ENCODE measurements at regions not wholly inside any gene's neighbourhood (a gene's known extent, or its start where the extent isn't known, plus 50 kb on each side); places are given as distances from the start of the nearest gene placed in this dataset.
A peak's percentile ranks its signal among the peaks of the same experiment; 100 is the strongest.

DNA sequence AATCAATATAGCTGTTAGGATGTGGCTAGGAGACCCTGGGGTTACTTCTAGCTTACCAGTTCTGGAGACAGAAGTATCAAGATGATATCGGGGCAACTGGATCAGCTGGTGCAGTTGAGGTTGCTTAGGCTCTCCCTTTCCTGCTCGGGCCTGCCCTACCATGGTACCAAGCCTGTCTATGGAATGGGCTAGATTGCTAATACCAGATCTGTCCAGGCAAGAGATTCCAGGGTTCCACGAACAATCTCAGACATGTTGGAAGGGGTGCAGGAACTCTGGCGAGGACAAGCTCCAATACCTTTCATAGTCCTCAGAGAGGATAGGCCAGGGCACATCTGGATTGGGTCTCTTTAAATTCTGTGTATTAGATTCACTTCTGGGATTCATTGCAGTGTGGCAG, 53.8 kb downstream of the ADM start:
- no peaks in the 10 kb centered on the region for H3K79me2 ChIP-seq (ENCODE audit: control insufficient read depth, insufficient read depth, low read length, unreplicated experiment)
- H3K4me1 ChIP-seq (ENCODE audit: control insufficient read depth, insufficient read depth, low read length, unreplicated experiment): peaks cover 22% of the 10 kb centered on the region
- H3K4me3 ChIP-seq (ENCODE audit: low read depth, low read length): no peak overlapping the region
- no peaks in the 10 kb centered on the region for H3K27me3 ChIP-seq (ENCODE audit: insufficient read depth, low read length)
- no peak overlapping the region for H2AFZ ChIP-seq (ENCODE audit: low read length, unreplicated experiment)
- H3K36me3 ChIP-seq (ENCODE audit: insufficient read depth, low read length): no peaks in the 10 kb centered on the region
- H3K27ac ChIP-seq (ENCODE audit: low read depth, low read length): no peak overlapping the region

DNA sequence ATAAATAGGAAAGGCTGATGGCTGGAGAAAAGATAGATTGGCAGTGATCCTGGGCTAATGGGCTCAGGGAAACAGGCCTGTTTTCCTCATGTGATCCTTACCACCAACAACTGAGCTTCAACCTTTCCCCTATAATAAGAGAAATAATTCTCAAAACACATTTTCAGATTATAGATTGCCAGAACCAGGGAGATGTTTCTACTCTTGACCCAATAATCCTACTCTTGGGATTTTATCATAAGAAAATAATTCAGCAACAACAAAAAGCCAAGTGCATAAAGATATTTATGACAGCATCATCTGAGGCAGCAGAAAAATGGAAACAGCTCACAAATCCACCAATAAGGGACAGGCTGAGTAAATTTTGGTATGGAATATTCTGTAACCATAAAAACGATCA, 54.3 kb downstream of the ADM start:
- H2AFZ ChIP-seq (ENCODE audit: low read length, unreplicated experiment): no peak overlapping the region
- no peaks in the 10 kb centered on the region for H3K27me3 ChIP-seq (ENCODE audit: insufficient read depth, low read length)
- no peak overlapping the region for H3K4me3 ChIP-seq (ENCODE audit: low read depth, low read length)
- H3K27ac ChIP-seq (ENCODE audit: low read depth, low read length): no peak overlapping the region
- H3K36me3 ChIP-seq (ENCODE audit: insufficient read depth, low read length): no peaks in the 10 kb centered on the region
- H3K4me1 ChIP-seq (ENCODE audit: control insufficient read depth, insufficient read depth, low read length, unreplicated experiment): peaks cover 20% of the 10 kb centered on the region
- H3K79me2 ChIP-seq (ENCODE audit: control insufficient read depth, insufficient read depth, low read length, unreplicated experiment): no peaks in the 10 kb centered on the region

DNA sequence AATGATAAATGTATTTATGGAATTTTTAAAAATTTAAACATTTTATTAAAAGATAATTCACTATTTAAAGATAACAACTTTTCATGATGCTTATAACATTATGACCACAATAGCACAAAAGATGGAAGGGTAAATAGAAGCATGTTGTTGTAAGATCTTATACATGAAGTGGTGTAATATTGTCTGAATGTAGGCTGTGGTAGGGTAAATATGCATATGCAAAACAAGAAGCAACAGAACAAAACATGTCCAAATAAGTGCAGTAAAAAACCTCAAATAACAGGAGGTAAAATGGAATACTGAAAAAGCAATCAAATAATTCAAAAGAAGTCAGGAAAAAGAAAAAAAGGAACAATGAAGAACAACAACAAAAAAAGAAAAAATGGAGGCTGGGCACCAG, 56.0 kb downstream of the ADM start:
- H3K27ac ChIP-seq (ENCODE audit: low read depth, low read length): no peak overlapping the region
- H3K36me3 ChIP-seq (ENCODE audit: insufficient read depth, low read length): no peaks in the 10 kb centered on the region
- H3K4me3 ChIP-seq (ENCODE audit: low read depth, low read length): no peak overlapping the region
- no peaks in the 10 kb centered on the region for H3K79me2 ChIP-seq (ENCODE audit: control insufficient read depth, insufficient read depth, low read length, unreplicated experiment)
- no peaks in the 10 kb centered on the region for H3K27me3 ChIP-seq (ENCODE audit: insufficient read depth, low read length)
- H2AFZ ChIP-seq (ENCODE audit: low read length, unreplicated experiment): no peak overlapping the region
- peaks cover 4% of the 10 kb centered on the region for H3K4me1 ChIP-seq (ENCODE audit: control insufficient read depth, insufficient read depth, low read length, unreplicated experiment)

DNA sequence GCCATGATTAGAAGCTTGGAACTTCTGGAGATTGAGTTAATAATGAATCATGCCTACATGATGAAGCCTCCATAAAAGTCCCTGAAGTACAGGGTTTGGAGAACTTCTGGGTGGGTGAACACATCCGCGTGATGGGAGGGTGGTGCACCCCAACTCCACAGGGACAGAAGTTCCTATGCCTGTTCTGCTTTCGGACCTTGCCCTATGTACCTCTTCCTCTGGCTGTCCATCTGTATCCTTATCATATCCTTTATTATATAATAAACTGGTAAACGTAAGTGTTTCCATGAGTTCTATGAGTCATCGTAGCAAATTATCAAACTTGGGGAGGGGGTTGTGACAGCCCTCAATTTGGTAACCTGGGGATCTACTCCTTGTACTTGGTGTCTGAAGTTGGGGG, 60.2 kb downstream of the ADM start:
- no peaks in the 10 kb centered on the region for H3K36me3 ChIP-seq (ENCODE audit: insufficient read depth, low read length)
- H3K27ac ChIP-seq (ENCODE audit: low read depth, low read length): no peak overlapping the region
- peaks cover 13% of the 10 kb centered on the region for H3K4me1 ChIP-seq (ENCODE audit: control insufficient read depth, insufficient read depth, low read length, unreplicated experiment)
- no peaks in the 10 kb centered on the region for H3K27me3 ChIP-seq (ENCODE audit: insufficient read depth, low read length)
- H2AFZ ChIP-seq (ENCODE audit: low read length, unreplicated experiment): no peak overlapping the region
- no peak overlapping the region for H3K4me3 ChIP-seq (ENCODE audit: low read depth, low read length)
- H3K79me2 ChIP-seq (ENCODE audit: control insufficient read depth, insufficient read depth, low read length, unreplicated experiment): no peaks in the 10 kb centered on the region

DNA sequence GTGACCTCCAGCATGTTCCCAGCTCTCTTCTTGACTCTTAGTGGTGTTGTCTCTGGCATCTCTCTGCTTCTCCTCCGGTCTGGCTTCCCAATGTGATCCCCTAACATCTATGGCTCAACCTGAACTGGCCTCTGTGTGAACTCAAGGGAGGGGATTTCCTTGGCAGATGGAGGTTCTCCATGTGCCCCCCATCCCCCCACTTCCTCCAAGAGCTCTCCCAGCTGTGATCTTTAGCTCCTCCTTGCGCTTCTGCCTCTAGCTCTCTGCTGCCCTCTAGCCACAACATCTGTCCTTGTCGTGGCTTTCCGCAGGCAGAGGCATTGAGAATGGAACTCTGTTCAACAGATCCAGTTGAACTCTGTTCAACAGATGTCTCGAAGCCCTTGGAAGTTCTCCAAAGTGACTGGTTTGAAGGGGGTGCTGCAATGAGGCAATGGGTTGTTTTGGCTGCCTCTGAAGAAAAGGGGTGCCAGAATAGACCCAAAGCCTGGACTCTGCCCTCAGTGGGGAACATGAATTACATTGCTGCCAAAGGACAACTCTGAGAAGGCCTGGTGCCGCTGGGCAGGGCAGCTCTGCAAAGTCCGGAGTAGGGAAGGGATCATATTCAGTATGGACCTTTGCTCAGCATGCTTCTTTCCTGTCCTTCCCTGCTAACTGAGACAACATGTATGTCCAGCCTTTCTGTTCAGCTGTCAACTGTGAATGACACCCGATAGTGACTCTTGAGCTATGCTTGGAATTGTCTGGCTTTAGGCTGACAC, 61.9 kb downstream of the ADM start:
- no peak overlapping the region for H3K4me3 ChIP-seq (ENCODE audit: low read depth, low read length)
- H3K36me3 ChIP-seq (ENCODE audit: insufficient read depth, low read length): no peaks in the 10 kb centered on the region
- H3K27me3 ChIP-seq (ENCODE audit: insufficient read depth, low read length): no peaks in the 10 kb centered on the region
- H3K79me2 ChIP-seq (ENCODE audit: control insufficient read depth, insufficient read depth, low read length, unreplicated experiment): no peaks in the 10 kb centered on the region
- H3K27ac ChIP-seq (ENCODE audit: low read depth, low read length): peak overlapping the region; percentile 68
- peak overlapping the region; percentile 68 for H2AFZ ChIP-seq (ENCODE audit: low read length, unreplicated experiment)
- H3K4me1 ChIP-seq (ENCODE audit: control insufficient read depth, insufficient read depth, low read length, unreplicated experiment): peaks cover 13% of the 10 kb centered on the region

DNA sequence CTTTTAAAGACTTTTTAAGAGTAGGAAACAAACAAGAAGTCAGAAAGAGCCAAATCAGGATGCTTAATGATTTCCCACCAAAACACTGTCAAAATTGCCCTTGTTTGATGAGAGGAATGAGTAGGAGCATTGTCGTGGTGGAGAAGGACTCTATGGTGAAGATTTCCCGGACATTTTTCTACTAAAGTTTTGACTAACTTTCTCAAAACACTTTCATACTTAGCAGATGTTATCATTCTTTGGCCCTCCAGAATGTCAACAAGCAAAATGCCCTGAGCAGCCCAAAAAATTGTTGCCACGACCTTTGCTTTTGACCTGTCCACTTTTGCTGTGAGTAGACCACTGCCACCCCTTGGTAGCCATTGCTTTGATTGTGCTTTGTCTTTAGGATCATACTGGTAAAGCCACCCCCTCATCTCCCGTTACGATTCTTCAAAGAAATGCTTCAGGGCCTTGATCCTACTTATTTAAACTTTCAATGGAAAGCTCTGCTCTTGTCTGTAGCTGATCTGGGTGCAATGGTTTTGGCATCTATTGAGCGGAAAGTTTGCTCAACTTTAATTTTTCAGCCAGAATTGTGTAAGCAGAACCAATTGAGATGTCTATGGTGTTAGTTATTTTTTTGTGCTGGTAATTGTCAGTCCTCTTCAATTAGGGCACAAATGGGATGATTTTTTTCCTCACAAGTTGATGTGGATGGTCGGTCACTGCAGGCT, 67.2 kb downstream of the ADM start:
- no peak overlapping the region for H3K4me3 ChIP-seq (ENCODE audit: low read depth, low read length)
- no peak overlapping the region for H2AFZ ChIP-seq (ENCODE audit: low read length, unreplicated experiment)
- no peaks in the 10 kb centered on the region for H3K79me2 ChIP-seq (ENCODE audit: control insufficient read depth, insufficient read depth, low read length, unreplicated experiment)
- no peaks in the 10 kb centered on the region for H3K27me3 ChIP-seq (ENCODE audit: insufficient read depth, low read length)
- no peaks in the 10 kb centered on the region for H3K36me3 ChIP-seq (ENCODE audit: insufficient read depth, low read length)
- peaks cover 34% of the 10 kb centered on the region for H3K4me1 ChIP-seq (ENCODE audit: control insufficient read depth, insufficient read depth, low read length, unreplicated experiment)
- H3K27ac ChIP-seq (ENCODE audit: low read depth, low read length): no peak overlapping the region

DNA sequence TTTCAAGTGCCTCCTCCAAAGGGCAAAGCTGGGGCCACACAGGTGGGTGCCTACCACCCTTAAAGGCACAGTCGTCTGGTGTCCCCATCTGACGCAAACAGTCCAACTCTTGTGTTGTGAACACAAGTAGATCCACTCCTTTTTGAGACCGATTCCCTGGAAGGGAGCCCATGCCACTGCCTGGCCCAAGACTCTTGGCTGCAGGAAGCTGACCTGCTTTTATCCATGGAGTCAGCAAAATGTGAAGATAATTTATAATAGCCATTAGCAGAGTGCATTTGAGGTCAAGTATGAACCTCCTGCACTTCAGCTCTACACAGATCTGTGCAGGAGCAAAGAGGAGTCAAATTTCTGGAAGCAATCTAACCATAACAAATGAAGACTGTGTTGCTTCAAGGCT, 68.5 kb downstream of the ADM start:
- Histone ChIP-seq H3K27ac (ENCODE audit: low read depth, low read length) (no peak overlapping the region), H3K4me3 (ENCODE audit: low read depth, low read length) (no peak overlapping the region), H3K36me3 (ENCODE audit: insufficient read depth, low read length) (no peaks in the 10 kb centered on the region), H3K27me3 (ENCODE audit: insufficient read depth, low read length) (no peaks in the 10 kb centered on the region), H3K4me1 (ENCODE audit: control insufficient read depth, insufficient read depth, low read length, unreplicated experiment) (peaks cover 37% of the 10 kb centered on the region), H3K79me2 (ENCODE audit: control insufficient read depth, insufficient read depth, low read length, unreplicated experiment) (no peaks in the 10 kb centered on the region), H2AFZ (ENCODE audit: low read length, unreplicated experiment) (no peak overlapping the region)

DNA sequence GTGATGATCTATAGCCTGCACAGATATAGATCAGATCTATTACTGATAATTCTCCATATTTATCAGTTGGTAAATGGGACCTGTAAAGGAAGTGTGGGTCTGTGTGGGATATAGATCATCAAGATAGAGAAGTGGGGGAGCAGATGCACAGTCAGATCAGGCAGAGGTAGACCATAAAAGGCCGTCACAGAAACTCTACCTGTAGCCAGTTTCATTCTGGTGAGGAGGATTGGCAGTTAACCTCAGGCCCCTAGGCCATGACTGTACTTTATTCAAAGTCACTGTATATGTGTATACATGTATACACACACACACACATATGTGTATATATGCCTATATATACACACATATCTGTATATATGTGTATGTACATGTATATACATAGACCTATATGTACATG, 69.1 kb downstream of the ADM start:
- H3K4me1 ChIP-seq (ENCODE audit: control insufficient read depth, insufficient read depth, low read length, unreplicated experiment): peaks cover 37% of the 10 kb centered on the region
- H2AFZ ChIP-seq (ENCODE audit: low read length, unreplicated experiment): no peak overlapping the region
- no peaks in the 10 kb centered on the region for H3K27me3 ChIP-seq (ENCODE audit: insufficient read depth, low read length)
- no peaks in the 10 kb centered on the region for H3K79me2 ChIP-seq (ENCODE audit: control insufficient read depth, insufficient read depth, low read length, unreplicated experiment)
- H3K4me3 ChIP-seq (ENCODE audit: low read depth, low read length): no peak overlapping the region
- H3K27ac ChIP-seq (ENCODE audit: low read depth, low read length): no peak overlapping the region
- H3K36me3 ChIP-seq (ENCODE audit: insufficient read depth, low read length): no peaks in the 10 kb centered on the region

DNA sequence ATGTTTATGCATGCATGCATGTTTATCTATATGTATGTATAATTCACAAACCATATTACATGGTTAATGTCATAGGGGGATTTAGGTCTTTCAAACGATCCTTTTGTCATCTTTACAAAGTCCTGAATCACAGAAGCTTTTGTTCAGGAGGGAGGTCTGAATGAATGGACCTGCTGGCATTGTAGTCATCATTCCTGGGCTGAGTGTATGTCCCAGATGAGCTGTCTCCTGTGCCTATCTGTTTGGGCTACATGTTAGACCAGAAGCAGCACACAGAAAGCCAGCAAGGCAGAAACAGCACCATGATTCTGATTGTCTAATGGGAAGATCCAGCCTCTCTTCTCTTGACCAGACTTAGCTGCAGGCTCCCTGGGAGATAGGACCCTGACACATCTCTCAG, 69.5 kb downstream of the ADM start:
- no peak overlapping the region for H2AFZ ChIP-seq (ENCODE audit: low read length, unreplicated experiment)
- H3K4me1 ChIP-seq (ENCODE audit: control insufficient read depth, insufficient read depth, low read length, unreplicated experiment): peaks cover 37% of the 10 kb centered on the region
- no peaks in the 10 kb centered on the region for H3K36me3 ChIP-seq (ENCODE audit: insufficient read depth, low read length)
- peak overlapping the region; percentile 82 for H3K27ac ChIP-seq (ENCODE audit: low read depth, low read length)
- no peaks in the 10 kb centered on the region for H3K79me2 ChIP-seq (ENCODE audit: control insufficient read depth, insufficient read depth, low read length, unreplicated experiment)
- no peaks in the 10 kb centered on the region for H3K27me3 ChIP-seq (ENCODE audit: insufficient read depth, low read length)
- no peak overlapping the region for H3K4me3 ChIP-seq (ENCODE audit: low read depth, low read length)

DNA sequence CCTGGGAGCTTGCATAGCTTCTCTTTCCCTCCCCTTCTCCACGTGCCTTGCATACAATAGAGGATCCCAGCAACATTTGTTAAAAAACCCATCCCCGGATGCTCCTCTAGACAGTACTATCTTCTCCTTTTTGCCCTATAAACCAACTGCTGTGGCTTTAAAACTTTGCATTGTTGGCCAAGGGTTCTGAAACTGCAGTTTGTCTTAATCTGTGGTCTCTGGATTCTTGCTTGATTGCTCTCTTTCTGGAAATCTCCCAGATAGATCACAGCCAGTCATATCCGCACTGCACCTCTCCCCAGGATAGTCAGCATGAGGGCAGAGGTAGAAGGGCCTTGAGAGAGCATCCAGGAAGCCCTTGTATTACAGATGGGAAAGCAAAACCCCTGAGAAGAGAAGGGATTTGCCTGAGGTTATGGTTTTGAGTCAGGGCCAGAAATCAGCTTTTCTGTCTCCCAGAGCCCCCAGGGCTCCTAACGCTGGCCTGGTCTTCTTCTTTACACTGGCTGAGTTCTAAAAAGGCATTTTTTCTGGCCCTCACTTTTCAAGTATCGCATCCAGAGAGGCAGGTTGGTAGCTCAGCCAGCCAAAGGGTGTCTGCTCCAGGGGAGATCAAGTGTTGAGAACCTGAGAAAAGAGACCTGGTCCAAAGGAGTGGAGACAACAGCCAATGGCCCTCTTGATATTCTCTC, 70.6 kb downstream of the ADM start:
- H3K4me3 ChIP-seq (ENCODE audit: low read depth, low read length): no peak overlapping the region
- H3K36me3 ChIP-seq (ENCODE audit: insufficient read depth, low read length): no peaks in the 10 kb centered on the region
- H3K79me2 ChIP-seq (ENCODE audit: control insufficient read depth, insufficient read depth, low read length, unreplicated experiment): no peaks in the 10 kb centered on the region
- peak overlapping the region; percentile 82 for H3K27ac ChIP-seq (ENCODE audit: low read depth, low read length)
- H3K27me3 ChIP-seq (ENCODE audit: insufficient read depth, low read length): no peaks in the 10 kb centered on the region
- H2AFZ ChIP-seq (ENCODE audit: low read length, unreplicated experiment): peak overlapping the region; percentile 54
- H3K4me1 ChIP-seq (ENCODE audit: control insufficient read depth, insufficient read depth, low read length, unreplicated experiment): peaks cover 37% of the 10 kb centered on the region

Data from ACC112 (cell line).